ENCODE measurements at regions not wholly inside any gene's neighbourhood (a gene's known extent, or its start where the extent isn't known, plus 50 kb on each side); places are given as distances from the start of the nearest gene placed in this dataset.

DNA sequence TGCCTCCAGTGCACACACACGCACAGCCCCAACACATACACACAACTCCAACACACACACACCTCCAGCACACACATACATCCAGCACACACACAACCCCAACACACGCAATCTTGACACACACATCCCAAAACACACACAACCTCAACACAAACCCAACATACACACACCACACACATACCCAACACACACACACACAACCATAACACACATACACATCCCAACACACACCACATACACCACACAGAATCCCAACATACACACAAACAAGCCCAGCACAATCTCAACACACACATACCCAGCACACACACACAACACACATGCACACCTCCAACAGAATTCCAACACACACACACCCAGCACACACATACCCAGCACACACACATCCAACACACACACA is 301.1 kb downstream of the ABCC12 start:
- TF ChIP-seq PAX5 (IDR thresholded peaks at IDR 0.05; ENCODE audit: insufficient read depth, low read length, severe bottlenecking) (no peak), POLR2AphosphoS5 (IDR thresholded peaks at IDR 0.05; ENCODE audit: low read depth, low read length) (no peak), SPI1 (IDR thresholded peaks at IDR 0.05; ENCODE audit: low read depth, low read length) (no peak), POLR2A (IDR thresholded peaks at IDR 0.05; ENCODE audit: low read depth, low read length) (no peak), TAF1 (IDR thresholded peaks at IDR 0.05; ENCODE audit: low read depth, low read length) (no peak)
